ENCODE measurements at regions not wholly inside any gene's neighbourhood (a gene's known extent, or its start where the extent isn't known, plus 50 kb on each side); places are given as distances from the start of the nearest gene placed in this dataset.

DNA sequence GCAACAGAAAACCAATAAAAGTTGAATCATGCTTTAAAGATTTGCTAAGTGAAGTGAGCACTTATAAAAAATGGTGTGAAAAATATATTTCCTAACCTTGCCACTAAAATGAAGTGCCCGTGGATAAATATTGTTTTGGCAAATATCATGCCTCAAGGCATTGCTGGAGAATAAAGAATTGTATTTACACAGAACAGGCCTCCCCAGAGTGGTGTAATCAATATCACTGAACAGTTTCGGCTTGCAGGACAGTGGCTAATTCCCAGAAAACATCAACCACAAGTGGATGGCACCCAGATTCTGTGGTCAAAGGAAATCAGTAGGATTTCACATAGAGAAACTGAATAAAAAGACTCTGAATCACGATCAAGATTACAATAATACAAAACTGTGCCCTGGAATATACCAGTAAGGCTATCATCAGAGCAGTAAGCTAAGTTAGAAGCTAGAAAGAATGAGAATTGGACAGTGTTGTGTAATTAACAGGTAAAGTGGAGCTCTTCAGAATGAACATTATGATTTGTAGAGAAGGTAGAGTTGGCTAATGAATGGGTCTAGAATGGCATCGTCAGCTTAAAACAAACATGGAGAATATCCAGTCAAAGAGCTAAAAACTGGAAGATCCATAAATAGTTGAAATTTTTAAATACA is 1026.9 kb upstream of the ADGRB3 start:
- TF ChIP-seq TAF1 (IDR thresholded peaks at IDR 0.05; ENCODE audit: borderline replicate concordance, insufficient read depth, low read length) = no peak
- no peak for TF ChIP-seq SIN3A (IDR thresholded peaks at IDR 0.05; ENCODE audit: borderline replicate concordance, insufficient read depth, low read length)
- TF ChIP-seq, protein P1, sequence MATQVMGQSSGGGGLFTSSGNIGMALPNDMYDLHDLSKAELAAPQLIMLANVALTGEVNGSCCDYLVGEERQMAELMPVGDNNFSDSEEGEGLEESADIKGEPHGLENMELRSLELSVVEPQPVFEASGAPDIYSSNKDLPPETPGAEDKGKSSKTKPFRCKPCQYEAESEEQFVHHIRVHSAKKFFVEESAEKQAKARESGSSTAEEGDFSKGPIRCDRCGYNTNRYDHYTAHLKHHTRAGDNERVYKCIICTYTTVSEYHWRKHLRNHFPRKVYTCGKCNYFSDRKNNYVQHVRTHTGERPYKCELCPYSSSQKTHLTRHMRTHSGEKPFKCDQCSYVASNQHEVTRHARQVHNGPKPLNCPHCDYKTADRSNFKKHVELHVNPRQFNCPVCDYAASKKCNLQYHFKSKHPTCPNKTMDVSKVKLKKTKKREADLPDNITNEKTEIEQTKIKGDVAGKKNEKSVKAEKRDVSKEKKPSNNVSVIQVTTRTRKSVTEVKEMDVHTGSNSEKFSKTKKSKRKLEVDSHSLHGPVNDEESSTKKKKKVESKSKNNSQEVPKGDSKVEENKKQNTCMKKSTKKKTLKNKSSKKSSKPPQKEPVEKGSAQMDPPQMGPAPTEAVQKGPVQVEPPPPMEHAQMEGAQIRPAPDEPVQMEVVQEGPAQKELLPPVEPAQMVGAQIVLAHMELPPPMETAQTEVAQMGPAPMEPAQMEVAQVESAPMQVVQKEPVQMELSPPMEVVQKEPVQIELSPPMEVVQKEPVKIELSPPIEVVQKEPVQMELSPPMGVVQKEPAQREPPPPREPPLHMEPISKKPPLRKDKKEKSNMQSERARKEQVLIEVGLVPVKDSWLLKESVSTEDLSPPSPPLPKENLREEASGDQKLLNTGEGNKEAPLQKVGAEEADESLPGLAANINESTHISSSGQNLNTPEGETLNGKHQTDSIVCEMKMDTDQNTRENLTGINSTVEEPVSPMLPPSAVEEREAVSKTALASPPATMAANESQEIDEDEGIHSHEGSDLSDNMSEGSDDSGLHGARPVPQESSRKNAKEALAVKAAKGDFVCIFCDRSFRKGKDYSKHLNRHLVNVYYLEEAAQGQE (IDR thresholded peaks at IDR 0.05; ENCODE audit: insufficient read depth in 1 of 2, low read depth in 2 of 2, low read length in 2 of 2) = no peak
- no peak for TF ChIP-seq POLR2AphosphoS5 (IDR thresholded peaks at IDR 0.05; ENCODE audit: low read depth, low read length)
